Gastrocnemius medialis (tissue), 4 donors: ENCODE measurements at regions not wholly inside any gene's neighbourhood (a gene's known extent, or its start where the extent isn't known, plus 50 kb on each side); places are given as distances from the start of the nearest gene placed in this dataset.
"Not testable (repeated sequence)": the region's sequence is repeated elsewhere in the genome, so short reads cannot be mapped to it uniquely, and the experiment has no call there.

Source experiments
- ATAC-seq, 2 donors: fragments of 150-250 bp; one replicate each; pipeline ENCODE4 v1.9.1; 2016
- DNase-seq, 2 donors: peaks; one replicate each; pipeline ENCODE4 v3.0.0-alpha.2; 2019
- H3K27ac ChIP-seq, 4 donors: fragments of 200-600 bp; sonication (generic); 1 replicate in 1 of 4; 2 replicates in 3 of 4; pipeline ENCODE4 v1.5.1; 2016 to 2018; ENCODE audit warnings: mild to moderate bottlenecking in 2 of 4, moderate library complexity in 1 of 4
- H3K27me3 ChIP-seq, 3 donors: fragments of 200-600 bp; sonication (generic) in 2 of 3; 1 replicate in 1 of 3; 2 replicates in 2 of 3; pipeline versions ENCODE4 v1.5.1 to v1.6.0; 2016 to 2019; ENCODE audit warnings: mild to moderate bottlenecking in 1 of 3, moderate library complexity in 1 of 3
- H3K36me3 ChIP-seq, 2 donors: fragments of 200-600 bp; sonication (generic) in 1 of 2; one replicate each; pipeline ENCODE4 v1.5.1; 2017 to 2018
- H3K4me1 ChIP-seq, 2 donors: fragments of 200-600 bp; sonication (generic) in 1 of 2; one replicate each; pipeline ENCODE4 v1.5.1; 2016 to 2017; ENCODE audit warnings: mild to moderate bottlenecking in 2 of 2
- H3K4me3 ChIP-seq, 4 donors: fragments of 200-600 bp; sonication (generic) in 3 of 4; 1 replicate in 1 of 4; 2 replicates in 3 of 4; pipeline ENCODE4 v1.5.1; 2016 to 2019; ENCODE audit warnings: mild to moderate bottlenecking in 2 of 4
- H3K9me3 ChIP-seq, 3 donors: fragments of 200-600 bp; sonication (generic) in 2 of 3; 1 replicate in 1 of 3; 2 replicates in 2 of 3; pipeline ENCODE4 v1.5.1; 2016 to 2019
- POLR2A ChIP-seq, 2 donors: fragments of 450-650 bp; IDR thresholded peaks; one replicate each; pipeline ENCODE4 v1.6.1; 2017; ENCODE audit warnings: antibody characterized with exemption in 2 of 2, mild to moderate bottlenecking in 2 of 2, moderate library complexity in 2 of 2
- in situ Hi-C, 4 donors: fragments of 200-750 bp; cut with MboI; loops; one replicate each; pipeline versions ENCODE4 v1.15.0 to v1.8.0; 2017; ENCODE audit warnings: low sequenced_read_pairs in 4 of 4
- intact Hi-C: fragments of 100-400 bp; cut with DNase I; formaldehyde crosslinking; loops from one replicate; pipeline ENCODE4 v1.15.1; 2023; ENCODE audit warnings: low total_unique reads
- TF ChIP-seq, protein P1 (sequence below), 5 experiments: fragments of 450-650 bp in 3 of 5; fragments of 200-600 bp in 2 of 5; sonication (generic) in 2 of 5; IDR thresholded peaks in 4 of 5; conservative IDR thresholded peaks in 1 of 5; 1 replicate in 4 of 5; 2 replicates in 1 of 5; pipeline ENCODE4 v1.5.1; 2016 to 2019; ENCODE audit warnings: antibody characterized with exemption in 5 of 5, mild to moderate bottlenecking in 3 of 5, moderate library complexity in 3 of 5

- H3K4me3 ChIP-seq: no peak overlapping the region
- no peak for ATAC-seq
- no peaks in the 10 kb centered on the region for H3K4me1 ChIP-seq
- in situ Hi-C loops: no loop called here
- DNase-seq: no peak
- TF ChIP-seq, protein P1, sequence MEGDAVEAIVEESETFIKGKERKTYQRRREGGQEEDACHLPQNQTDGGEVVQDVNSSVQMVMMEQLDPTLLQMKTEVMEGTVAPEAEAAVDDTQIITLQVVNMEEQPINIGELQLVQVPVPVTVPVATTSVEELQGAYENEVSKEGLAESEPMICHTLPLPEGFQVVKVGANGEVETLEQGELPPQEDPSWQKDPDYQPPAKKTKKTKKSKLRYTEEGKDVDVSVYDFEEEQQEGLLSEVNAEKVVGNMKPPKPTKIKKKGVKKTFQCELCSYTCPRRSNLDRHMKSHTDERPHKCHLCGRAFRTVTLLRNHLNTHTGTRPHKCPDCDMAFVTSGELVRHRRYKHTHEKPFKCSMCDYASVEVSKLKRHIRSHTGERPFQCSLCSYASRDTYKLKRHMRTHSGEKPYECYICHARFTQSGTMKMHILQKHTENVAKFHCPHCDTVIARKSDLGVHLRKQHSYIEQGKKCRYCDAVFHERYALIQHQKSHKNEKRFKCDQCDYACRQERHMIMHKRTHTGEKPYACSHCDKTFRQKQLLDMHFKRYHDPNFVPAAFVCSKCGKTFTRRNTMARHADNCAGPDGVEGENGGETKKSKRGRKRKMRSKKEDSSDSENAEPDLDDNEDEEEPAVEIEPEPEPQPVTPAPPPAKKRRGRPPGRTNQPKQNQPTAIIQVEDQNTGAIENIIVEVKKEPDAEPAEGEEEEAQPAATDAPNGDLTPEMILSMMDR (IDR thresholded peaks at IDR 0.05 in 4 of 5, conservative IDR thresholded peaks at IDR 0.05 in 1 of 5): no peak
- TF ChIP-seq POLR2A (IDR thresholded peaks at IDR 0.05): no peak
- H3K36me3 ChIP-seq: no peaks in the 10 kb centered on the region
- H3K27me3 ChIP-seq: no peaks in the 10 kb centered on the region
- H3K9me3 ChIP-seq: no peaks in the 10 kb centered on the region
- H3K27ac ChIP-seq: no peak overlapping the region
- intact Hi-C loops: no loop called here
Measured at GRCh38 chr10:120052964-120053702, 160.6 kb downstream of the SEC23IP start.

- H3K27ac ChIP-seq, H3K4me3 ChIP-seq, H3K4me1 ChIP-seq, in situ Hi-C loops, ATAC-seq, H3K9me3 ChIP-seq, H3K36me3 ChIP-seq, intact Hi-C loops, H3K27me3 ChIP-seq, DNase-seq: not testable (repeated sequence)
Measured at GRCh38 chr10:120059790-120060189, 167.3 kb downstream of the SEC23IP start.

DNA sequence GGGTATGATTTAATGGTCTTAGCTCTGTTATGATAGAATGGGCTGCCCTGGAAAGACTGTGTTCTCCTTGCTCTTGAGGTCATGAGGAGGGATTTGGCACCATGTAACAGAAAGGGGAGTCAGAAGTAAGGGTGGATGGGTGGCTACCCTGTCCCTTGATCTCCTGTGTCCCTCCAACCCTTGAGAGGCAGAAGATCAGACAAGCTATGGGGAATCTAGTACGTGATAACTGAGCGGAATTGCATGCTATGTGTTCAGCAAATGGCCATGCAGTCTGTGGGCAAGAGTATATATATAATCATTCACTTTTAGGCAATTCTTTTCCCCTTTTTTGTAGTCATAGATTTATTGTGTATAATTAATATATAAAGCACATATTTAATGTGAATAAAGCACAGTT, 174.9 kb downstream of the SEC23IP start:
- Histone ChIP-seq H3K36me3 (no peaks in the 10 kb centered on the region), H3K4me3 (no peak overlapping the region), H3K27me3 (no peaks in the 10 kb centered on the region), H3K4me1 (no peaks in the 10 kb centered on the region), H3K27ac (no peak overlapping the region), H3K9me3 (no peaks in the 10 kb centered on the region)
- intact Hi-C loops (no loop called here), in situ Hi-C loops (no loop called here)
- ATAC-seq (no peak), DNase-seq (no peak)
- TF ChIP-seq POLR2A (IDR thresholded peaks at IDR 0.05): no peak
- TF ChIP-seq, protein P1 (IDR thresholded peaks at IDR 0.05 in 4 of 5, conservative IDR thresholded peaks at IDR 0.05 in 1 of 5): no peak

GRCh38 chr10:120069700-120070099, 177.2 kb downstream of the SEC23IP start:
- DNase-seq (no peak), ATAC-seq (no peak)
- no peak for TF ChIP-seq POLR2A (IDR thresholded peaks at IDR 0.05)
- TF ChIP-seq, protein P1 (IDR thresholded peaks at IDR 0.05 in 4 of 5, conservative IDR thresholded peaks at IDR 0.05 in 1 of 5): no peak
- no peaks in the 10 kb centered on the region for H3K27me3 ChIP-seq
- no peaks in the 10 kb centered on the region for H3K9me3 ChIP-seq
- H3K4me3 ChIP-seq: no peak overlapping the region
- H3K27ac ChIP-seq: no peak overlapping the region
- intact Hi-C loops (no loop called here), in situ Hi-C loops (no loop called here)
- H3K36me3 ChIP-seq: no peaks in the 10 kb centered on the region
- no peaks in the 10 kb centered on the region for H3K4me1 ChIP-seq

DNA sequence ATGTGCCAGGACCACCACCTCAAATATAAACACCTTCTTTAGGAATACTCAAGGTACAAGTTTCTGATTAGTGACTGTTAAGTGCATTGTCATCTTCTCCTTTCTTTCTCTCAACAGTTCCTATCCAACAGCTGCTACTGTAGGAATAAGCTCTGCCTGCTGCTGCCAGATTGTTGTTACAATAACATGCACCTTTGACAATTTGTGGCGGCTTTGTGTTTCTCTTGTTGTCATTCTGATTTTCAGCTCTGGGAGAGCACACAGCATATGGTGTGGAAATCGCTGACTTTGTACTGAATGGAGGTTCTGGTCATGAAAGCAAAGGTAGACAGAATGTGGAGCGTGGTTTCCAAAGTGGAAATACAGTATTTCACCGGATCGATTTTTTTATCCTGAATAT, 182.8 kb downstream of the SEC23IP start:
- intact Hi-C loops (no loop called here), in situ Hi-C loops (no loop called here)
- H3K27me3 ChIP-seq: no peaks in the 10 kb centered on the region
- H3K9me3 ChIP-seq: no peaks in the 10 kb centered on the region
- DNase-seq: no peak
- no peak for ATAC-seq
- no peak overlapping the region for H3K27ac ChIP-seq
- no peak overlapping the region for H3K4me3 ChIP-seq
- no peak for TF ChIP-seq POLR2A (IDR thresholded peaks at IDR 0.05)
- TF ChIP-seq, protein P1 (IDR thresholded peaks at IDR 0.05 in 4 of 5, conservative IDR thresholded peaks at IDR 0.05 in 1 of 5): no peak
- no peaks in the 10 kb centered on the region for H3K36me3 ChIP-seq
- no peaks in the 10 kb centered on the region for H3K4me1 ChIP-seq
